GM12873 (cell line): ENCODE measurements at regions not wholly inside any gene's neighbourhood (a gene's known extent, or its start where the extent isn't known, plus 50 kb on each side); places are given as distances from the start of the nearest gene placed in this dataset.

ENCODE experiments used
- TF ChIP-seq, protein P1 (sequence below): IDR thresholded peaks from 2 replicates; pipeline ENCODE4 v1.5.1; 2012; ENCODE audit warnings: low read depth, mild to moderate bottlenecking, moderate library complexity, low read length, control low read depth; ENCODE audit not compliant: insufficient read depth; ENCODE audit errors: missing control alignments

DNA sequence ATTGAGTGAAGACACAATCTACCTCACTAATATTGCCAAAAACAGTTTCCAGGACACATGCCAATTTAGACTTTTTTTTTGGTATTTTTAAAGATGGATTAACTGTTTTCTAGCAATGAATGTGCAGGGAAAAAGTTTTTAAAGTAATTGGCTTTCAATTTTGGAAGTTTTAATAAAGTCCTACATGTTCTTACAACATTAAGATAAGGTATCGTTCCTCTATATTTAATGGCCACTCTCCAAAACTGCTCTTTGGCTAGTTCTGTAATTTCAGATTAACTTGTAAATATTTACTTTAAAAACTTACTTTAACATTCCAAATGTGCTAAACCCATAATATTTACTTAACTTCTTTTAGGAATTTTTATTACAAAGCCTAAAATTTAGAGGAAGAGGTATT, 1332.2 kb upstream of the PRMT6 start:
- TF ChIP-seq, protein P1, sequence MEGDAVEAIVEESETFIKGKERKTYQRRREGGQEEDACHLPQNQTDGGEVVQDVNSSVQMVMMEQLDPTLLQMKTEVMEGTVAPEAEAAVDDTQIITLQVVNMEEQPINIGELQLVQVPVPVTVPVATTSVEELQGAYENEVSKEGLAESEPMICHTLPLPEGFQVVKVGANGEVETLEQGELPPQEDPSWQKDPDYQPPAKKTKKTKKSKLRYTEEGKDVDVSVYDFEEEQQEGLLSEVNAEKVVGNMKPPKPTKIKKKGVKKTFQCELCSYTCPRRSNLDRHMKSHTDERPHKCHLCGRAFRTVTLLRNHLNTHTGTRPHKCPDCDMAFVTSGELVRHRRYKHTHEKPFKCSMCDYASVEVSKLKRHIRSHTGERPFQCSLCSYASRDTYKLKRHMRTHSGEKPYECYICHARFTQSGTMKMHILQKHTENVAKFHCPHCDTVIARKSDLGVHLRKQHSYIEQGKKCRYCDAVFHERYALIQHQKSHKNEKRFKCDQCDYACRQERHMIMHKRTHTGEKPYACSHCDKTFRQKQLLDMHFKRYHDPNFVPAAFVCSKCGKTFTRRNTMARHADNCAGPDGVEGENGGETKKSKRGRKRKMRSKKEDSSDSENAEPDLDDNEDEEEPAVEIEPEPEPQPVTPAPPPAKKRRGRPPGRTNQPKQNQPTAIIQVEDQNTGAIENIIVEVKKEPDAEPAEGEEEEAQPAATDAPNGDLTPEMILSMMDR, result no peak

DNA sequence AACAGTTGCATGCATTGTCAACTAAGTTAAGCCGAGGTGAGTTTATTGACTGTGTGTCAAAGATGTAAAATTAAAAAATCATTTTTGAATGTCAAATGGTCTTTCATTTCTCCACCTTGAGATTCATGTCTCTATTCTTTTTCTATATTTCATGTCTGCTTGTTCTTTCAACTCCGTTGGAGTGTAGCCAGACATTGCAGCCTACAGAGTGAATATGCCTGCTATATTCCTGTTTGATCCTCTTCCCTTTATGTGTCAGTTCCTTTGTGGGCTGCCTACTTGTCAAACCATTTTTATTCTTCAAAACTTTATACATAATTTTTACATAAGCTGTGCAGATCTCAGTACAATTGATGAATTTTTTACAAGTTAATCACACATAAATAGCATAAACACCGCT, 1325.8 kb upstream of the PRMT6 start:
- TF ChIP-seq, protein P1, result no peak

DNA sequence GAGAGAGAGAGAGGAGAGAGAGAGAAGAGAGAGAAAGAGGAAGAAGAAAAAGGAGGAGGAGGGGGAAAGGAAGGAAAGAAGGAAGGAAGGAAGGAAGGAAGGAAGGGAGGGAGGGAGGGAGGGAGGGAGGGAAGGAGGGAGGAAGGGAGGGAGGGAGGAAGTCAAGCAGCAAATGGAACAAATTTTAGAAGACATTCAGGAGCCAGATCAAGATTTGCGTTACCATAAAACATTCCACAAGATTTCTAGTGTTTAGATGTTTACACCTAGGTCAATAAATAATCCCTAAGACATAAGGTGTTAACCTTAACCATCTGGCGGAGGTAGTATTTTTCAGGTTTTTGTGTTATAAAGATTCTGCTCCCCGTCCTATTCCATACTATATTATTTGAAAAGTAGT, 1320.1 kb upstream of the PRMT6 start:
- TF ChIP-seq, protein P1, result no peak

DNA sequence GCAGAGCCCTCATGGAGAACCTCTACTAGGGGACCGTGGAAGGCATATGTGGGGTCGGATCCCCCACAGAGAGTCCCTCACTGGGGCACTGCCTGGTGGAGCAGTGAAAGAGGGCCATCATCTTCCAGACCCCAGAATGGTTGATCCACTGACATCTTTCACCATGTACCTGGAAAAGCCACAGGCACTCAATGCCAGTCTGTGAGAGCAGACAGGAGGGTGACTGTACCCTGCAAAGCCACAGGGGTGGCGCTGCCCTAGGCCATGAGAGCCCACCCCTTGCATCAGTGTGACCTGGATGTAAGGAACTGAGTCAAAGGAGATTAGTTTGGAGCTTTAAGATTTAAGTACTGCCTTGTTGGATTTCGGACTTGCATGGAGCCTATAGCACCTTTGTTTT, 1276.7 kb upstream of the PRMT6 start:
- TF ChIP-seq, protein P1, result no peak

DNA sequence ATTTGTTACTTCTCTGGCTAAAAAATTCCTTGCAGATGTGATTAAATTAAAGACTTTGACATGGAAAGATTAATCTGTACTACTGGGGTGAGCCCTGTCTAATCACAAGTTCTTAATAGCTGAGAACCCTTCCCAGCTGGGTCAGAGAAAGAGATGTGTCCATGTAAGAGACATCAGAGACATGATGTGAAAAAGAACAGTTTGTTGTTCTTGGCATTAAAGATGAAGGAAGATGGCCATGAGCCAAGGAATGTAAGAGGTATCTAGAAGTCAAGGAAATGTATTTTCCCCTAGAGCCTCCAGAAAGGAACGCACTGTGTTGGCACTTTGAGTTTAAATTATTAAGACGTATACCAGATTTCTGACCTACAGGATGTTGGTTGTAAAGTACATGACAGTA, 1271.5 kb upstream of the PRMT6 start:
- TF ChIP-seq, protein P1, result no peak

DNA sequence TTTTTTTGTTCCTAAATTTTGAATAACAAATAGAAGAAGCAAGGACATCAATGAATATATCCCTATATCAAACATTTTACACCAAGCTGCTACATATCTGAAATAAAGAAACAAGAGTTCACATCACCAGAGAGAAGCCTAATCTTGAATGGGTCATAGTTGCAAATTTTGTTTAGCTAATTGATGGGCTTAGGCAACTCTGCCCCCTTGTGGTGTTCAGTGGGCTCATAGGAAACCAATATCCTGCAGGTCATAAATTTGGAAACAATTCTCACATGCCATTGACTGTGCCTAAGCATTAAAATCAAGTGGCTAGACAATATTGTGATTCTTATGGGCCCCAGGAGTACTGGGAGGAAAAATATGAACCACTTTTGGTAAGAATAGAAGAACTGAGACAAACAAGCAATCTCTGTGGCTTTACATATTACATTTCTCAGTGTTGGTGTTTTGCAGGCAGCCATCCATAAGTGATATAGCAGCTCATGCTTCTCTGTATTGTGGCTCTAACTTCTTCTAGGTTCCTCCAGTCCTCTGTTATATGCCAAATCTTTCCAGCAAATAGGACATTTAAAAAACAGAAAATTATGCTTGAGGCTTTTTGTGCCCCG, 1262.8 kb upstream of the PRMT6 start:
- TF ChIP-seq, protein P1, result peak; percentile 68

DNA sequence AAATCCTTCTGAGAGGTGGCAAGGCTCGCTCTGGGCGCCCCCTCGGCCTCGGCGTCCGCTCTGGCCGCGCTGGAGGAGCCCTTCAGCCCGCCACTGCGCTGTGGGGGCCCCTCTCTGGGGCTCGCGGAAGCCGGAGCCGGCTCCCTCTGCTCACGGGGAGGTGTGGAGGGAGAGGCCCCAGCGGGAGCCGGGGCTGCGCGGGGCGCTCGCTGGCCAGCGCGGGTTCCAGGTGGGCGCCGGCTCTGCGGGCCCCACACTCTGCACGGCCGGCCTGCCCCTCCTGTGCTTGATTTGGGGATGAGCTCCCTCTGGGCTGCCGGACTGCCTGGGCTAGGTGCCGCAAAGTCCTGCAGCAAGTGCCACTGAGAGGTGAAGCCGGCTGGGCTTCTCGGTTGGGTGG, 1260.7 kb upstream of the PRMT6 start:
- TF ChIP-seq, protein P1, result no peak
